ENCODE measurements at regions not wholly inside any gene's neighbourhood (a gene's known extent, or its start where the extent isn't known, plus 50 kb on each side); places are given as distances from the start of the nearest gene placed in this dataset.

DNA sequence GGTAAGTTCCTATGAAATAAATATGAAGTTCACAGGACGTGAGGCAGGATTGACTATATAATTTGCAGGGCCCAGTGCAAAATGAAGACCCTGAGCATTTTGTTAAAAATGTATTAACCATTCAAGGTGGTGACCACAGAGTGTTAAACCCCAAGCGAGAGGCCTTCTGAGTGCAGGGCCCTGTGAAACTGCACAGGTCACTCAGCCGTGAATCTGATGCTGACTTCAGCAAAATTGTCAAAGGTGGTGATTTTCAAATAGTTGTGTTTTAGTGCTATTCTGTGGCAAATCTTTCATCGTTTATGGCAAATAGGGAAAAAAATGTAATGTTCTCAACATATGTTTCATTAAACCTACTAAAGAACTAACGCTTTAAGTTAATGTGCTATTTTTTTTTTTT is 334.0 kb upstream of the NAV3 start:
- no peak overlapping the region for H3K27ac ChIP-seq (ENCODE audit: low read depth in 1 of 2, low read length in 2 of 2)
- H3K9me3 Mint-ChIP-seq = peaks cover 5% of the 10 kb centered on the region
- no peak for DNase-seq
- intact Hi-C loops (cut with DNase I, micrococcal nuclease) = no loop called here
- no peaks in the 10 kb centered on the region for H3K36me3 Mint-ChIP-seq (ENCODE audit: low read depth)
- TF ChIP-seq, protein P1, sequence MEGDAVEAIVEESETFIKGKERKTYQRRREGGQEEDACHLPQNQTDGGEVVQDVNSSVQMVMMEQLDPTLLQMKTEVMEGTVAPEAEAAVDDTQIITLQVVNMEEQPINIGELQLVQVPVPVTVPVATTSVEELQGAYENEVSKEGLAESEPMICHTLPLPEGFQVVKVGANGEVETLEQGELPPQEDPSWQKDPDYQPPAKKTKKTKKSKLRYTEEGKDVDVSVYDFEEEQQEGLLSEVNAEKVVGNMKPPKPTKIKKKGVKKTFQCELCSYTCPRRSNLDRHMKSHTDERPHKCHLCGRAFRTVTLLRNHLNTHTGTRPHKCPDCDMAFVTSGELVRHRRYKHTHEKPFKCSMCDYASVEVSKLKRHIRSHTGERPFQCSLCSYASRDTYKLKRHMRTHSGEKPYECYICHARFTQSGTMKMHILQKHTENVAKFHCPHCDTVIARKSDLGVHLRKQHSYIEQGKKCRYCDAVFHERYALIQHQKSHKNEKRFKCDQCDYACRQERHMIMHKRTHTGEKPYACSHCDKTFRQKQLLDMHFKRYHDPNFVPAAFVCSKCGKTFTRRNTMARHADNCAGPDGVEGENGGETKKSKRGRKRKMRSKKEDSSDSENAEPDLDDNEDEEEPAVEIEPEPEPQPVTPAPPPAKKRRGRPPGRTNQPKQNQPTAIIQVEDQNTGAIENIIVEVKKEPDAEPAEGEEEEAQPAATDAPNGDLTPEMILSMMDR (IDR thresholded peaks at IDR 0.05) = no peak
- no peaks in the 10 kb centered on the region for H3K4me1 ChIP-seq (ENCODE audit: insufficient read depth, low read length)
- POLR2A ChIA-PET = no interaction called here
- H3K36me3 ChIP-seq (ENCODE audit: insufficient read depth, low read length) = no peaks in the 10 kb centered on the region
- no peak overlapping the region for H3K4me3 ChIP-seq (ENCODE audit: low read length)
- H3K27me3 Mint-ChIP-seq = no peaks in the 10 kb centered on the region
- H3K9me3 ChIP-seq (ENCODE audit: control insufficient read depth in 1 of 2, insufficient read depth in 1 of 2, low read length in 2 of 2) = no peaks in the 10 kb centered on the region
- H3K27ac Mint-ChIP-seq = no peak overlapping the region
- CTCF ChIA-PET = no interaction called here
- H3K4me1 Mint-ChIP-seq (ENCODE audit: low read depth) = no peaks in the 10 kb centered on the region
- no peak overlapping the region for H3K4me3 Mint-ChIP-seq
- H3K27me3 ChIP-seq (ENCODE audit: control insufficient read depth in 1 of 2, insufficient read depth in 2 of 2, low read length in 2 of 2) = no peaks in the 10 kb centered on the region
- ATAC-seq (ENCODE audit: poor library complexity) = no peak

DNA sequence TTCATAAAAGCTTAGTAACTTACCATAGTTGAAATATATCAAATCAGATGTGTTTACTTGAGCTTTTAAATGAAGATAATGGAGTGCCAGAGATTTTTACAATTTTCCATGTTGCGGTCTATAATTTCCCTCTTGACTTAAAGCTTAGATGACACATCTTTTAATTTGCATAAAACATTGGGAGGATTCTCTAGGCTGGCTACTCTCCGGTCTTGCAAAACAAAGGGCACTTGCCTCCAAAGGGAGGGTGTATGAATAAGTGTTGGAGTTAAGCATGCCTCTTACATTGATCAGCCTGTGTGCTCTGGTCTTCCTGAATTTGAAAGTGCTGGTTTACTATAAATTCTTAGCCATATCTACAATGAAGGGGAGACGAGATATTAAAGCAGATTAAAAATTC is 336.4 kb upstream of the NAV3 start:
- H3K4me1 ChIP-seq (ENCODE audit: insufficient read depth, low read length) = no peaks in the 10 kb centered on the region
- Mint-ChIP-seq H3K4me1 (ENCODE audit: low read depth) (no peaks in the 10 kb centered on the region), H3K27ac (no peak overlapping the region), H3K9me3 (peaks cover 5% of the 10 kb centered on the region), H3K27me3 (no peaks in the 10 kb centered on the region), H3K36me3 (ENCODE audit: low read depth) (no peaks in the 10 kb centered on the region), H3K4me3 (no peak overlapping the region)
- TF ChIP-seq, protein P1 (IDR thresholded peaks at IDR 0.05) = no peak
- CTCF ChIA-PET = no interaction called here
- no peaks in the 10 kb centered on the region for H3K9me3 ChIP-seq (ENCODE audit: control insufficient read depth in 1 of 2, insufficient read depth in 1 of 2, low read length in 2 of 2)
- H3K27ac ChIP-seq (ENCODE audit: low read depth in 1 of 2, low read length in 2 of 2) = no peak overlapping the region
- ATAC-seq (ENCODE audit: poor library complexity) (no peak), DNase-seq (no peak)
- no peak overlapping the region for H3K4me3 ChIP-seq (ENCODE audit: low read length)
- POLR2A ChIA-PET = no interaction called here
- H3K36me3 ChIP-seq (ENCODE audit: insufficient read depth, low read length) = no peaks in the 10 kb centered on the region
- H3K27me3 ChIP-seq (ENCODE audit: control insufficient read depth in 1 of 2, insufficient read depth in 2 of 2, low read length in 2 of 2) = no peaks in the 10 kb centered on the region
- intact Hi-C loops (cut with DNase I, micrococcal nuclease) = no loop called here

DNA sequence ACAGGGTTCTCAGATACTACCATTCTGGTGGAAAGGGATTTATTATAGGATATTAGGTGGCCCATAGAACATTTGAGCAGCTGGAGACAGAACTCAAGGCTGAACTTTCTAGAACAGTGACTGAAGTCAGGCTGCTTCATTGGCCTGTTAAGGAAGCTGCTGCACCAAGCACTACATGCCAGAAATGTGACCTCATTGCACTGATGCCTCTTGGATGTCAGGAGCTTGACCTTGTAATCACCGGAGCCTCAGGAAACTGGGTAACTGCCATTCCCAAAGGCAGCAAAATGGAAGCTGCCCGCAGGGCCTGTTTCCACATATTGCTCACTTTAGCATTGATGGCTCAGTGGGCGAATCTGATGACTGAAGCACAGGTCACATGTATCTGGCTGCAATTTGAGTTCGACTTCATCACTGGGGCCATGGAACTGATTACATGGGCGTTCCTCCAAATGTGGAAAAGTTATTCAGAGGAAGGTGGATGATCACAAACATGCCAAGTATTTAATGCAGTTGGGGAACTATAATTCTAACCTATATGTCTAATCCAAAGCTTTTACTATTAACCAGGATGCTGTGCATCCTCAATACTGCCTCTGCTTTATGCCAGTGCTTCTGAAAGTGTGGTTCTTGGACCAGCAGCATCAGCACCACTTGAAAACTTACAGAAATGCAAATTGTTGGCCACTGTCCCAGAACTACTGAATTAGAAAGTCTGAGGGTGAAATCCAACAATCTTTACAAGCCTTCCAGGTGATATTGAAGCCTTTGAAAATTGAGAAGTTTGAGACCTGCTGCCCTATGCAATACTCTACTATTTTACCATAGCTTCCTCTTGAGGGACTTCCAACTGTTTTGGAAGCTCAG is 337.2 kb upstream of the NAV3 start:
- TF ChIP-seq, protein P1 (IDR thresholded peaks at IDR 0.05) = no peak
- no peaks in the 10 kb centered on the region for H3K27me3 ChIP-seq (ENCODE audit: control insufficient read depth in 1 of 2, insufficient read depth in 2 of 2, low read length in 2 of 2)
- no peak overlapping the region for H3K27ac Mint-ChIP-seq
- peaks cover 5% of the 10 kb centered on the region for H3K9me3 Mint-ChIP-seq
- ChIA-PET POLR2A (no interaction called here), CTCF (no interaction called here)
- H3K4me1 Mint-ChIP-seq (ENCODE audit: low read depth) = no peaks in the 10 kb centered on the region
- DNase-seq = no peak
- H3K4me3 Mint-ChIP-seq = no peak overlapping the region
- H3K9me3 ChIP-seq (ENCODE audit: control insufficient read depth in 1 of 2, insufficient read depth in 1 of 2, low read length in 2 of 2) = no peaks in the 10 kb centered on the region
- H3K4me1 ChIP-seq (ENCODE audit: insufficient read depth, low read length) = no peaks in the 10 kb centered on the region
- no peak for ATAC-seq (ENCODE audit: poor library complexity)
- intact Hi-C loops (cut with DNase I, micrococcal nuclease) = no loop called here
- no peaks in the 10 kb centered on the region for H3K36me3 Mint-ChIP-seq (ENCODE audit: low read depth)
- H3K27ac ChIP-seq (ENCODE audit: low read depth in 1 of 2, low read length in 2 of 2) = no peak overlapping the region
- H3K27me3 Mint-ChIP-seq = no peaks in the 10 kb centered on the region
- H3K4me3 ChIP-seq (ENCODE audit: low read length) = no peak overlapping the region
- no peaks in the 10 kb centered on the region for H3K36me3 ChIP-seq (ENCODE audit: insufficient read depth, low read length)

Measured in CD4-positive, alpha-beta T cell (primary cell).